SU-DHL-6 (cell line): ENCODE measurements at regions not wholly inside any gene's neighbourhood (a gene's known extent, or its start where the extent isn't known, plus 50 kb on each side); places are given as distances from the start of the nearest gene placed in this dataset.

Experiments used
- H2AFZ ChIP-seq: fragments of 200-600 bp; sonication (generic); 2 replicates; pipeline ENCODE4 v1.6.1; 2014; ENCODE audit warnings: low read depth, mild to moderate bottlenecking, moderate library complexity, mixed read lengths, antibody characterized with exemption, low read length; ENCODE audit not compliant: severe bottlenecking
- H3F3A ChIP-seq: fragments of 200-600 bp; shearing (Covaris generic); 2 replicates; pipeline ENCODE4 v1.6.0; 2016; ENCODE audit warnings: antibody characterized with exemption, mild to moderate bottlenecking; ENCODE audit not compliant: insufficient read depth
- H3K27ac ChIP-seq: fragments of 200-600 bp; sonication (generic); 2 replicates; pipeline ENCODE4 v1.5.1; 2016; ENCODE audit warnings: low read depth, mild to moderate bottlenecking, low read length, moderate library complexity, mixed read lengths
- H3K27me3 ChIP-seq: fragments of 200-600 bp; sonication (generic), shearing (Covaris generic); 2 replicates; pipeline ENCODE4 v1.6.0; 2014; ENCODE audit warnings: mild to moderate bottlenecking, low read length
- H3K36me3 ChIP-seq: fragments of 200-600 bp; sonication (generic); 2 replicates; pipeline ENCODE4 v1.6.1; 2014; ENCODE audit warnings: mild to moderate bottlenecking, low read length, mixed read lengths
- H3K4me2 ChIP-seq: fragments of 300-600, 200-600 bp; shearing (Covaris generic), sonication (generic); 2 replicates; pipeline ENCODE4 v1.6.0; 2014; ENCODE audit warnings: low read length, low read depth, mild to moderate bottlenecking; ENCODE audit not compliant: poor library complexity, severe bottlenecking
- H3K4me3 ChIP-seq: fragments of 200-600 bp; sonication (generic); 2 replicates; pipeline ENCODE4 v1.5.1; 2014; ENCODE audit warnings: antibody characterized with exemption, low read length, mild to moderate bottlenecking, mixed read lengths; ENCODE audit not compliant: insufficient read depth, poor library complexity, severe bottlenecking
- H3K79me2 ChIP-seq: fragments of 200-600 bp; sonication (generic); 2 replicates; pipeline ENCODE4 v1.6.1; 2014; ENCODE audit warnings: mild to moderate bottlenecking, low read length, moderate library complexity; ENCODE audit not compliant: insufficient read depth
- H3K9ac ChIP-seq: fragments of 200-600 bp; sonication (generic); 2 replicates; pipeline ENCODE4 v1.7.0; 2014; ENCODE audit warnings: mild to moderate bottlenecking, low read length
- H3K9me2 ChIP-seq: fragments of 200-600 bp; sonication (generic); replicated peaks from 2 replicates; pipeline ENCODE4 v1.6.1; 2014; ENCODE audit warnings: low read length; ENCODE audit not compliant: insufficient read depth
- H3K9me3 ChIP-seq: fragments of 200-600 bp; sonication (generic); 2 replicates; pipeline ENCODE4 v1.6.1; 2014; ENCODE audit warnings: low read length, mixed read lengths; ENCODE audit not compliant: insufficient read depth
- H4K20me1 ChIP-seq: fragments of 200-600 bp; sonication (generic); 2 replicates; pipeline ENCODE4 v1.6.1; 2014; ENCODE audit warnings: low read depth, mild to moderate bottlenecking, antibody characterized with exemption, low read length, moderate library complexity, mixed read lengths
- CTCF ChIP-seq: fragments of 200-600 bp; sonication (generic); IDR thresholded peaks from one replicate; pipeline ENCODE4 v1.5.1; 2017; ENCODE audit warnings: antibody characterized with exemption, mild to moderate bottlenecking, low read length, moderate library complexity; ENCODE audit not compliant: insufficient read depth, poor library complexity, severe bottlenecking
- EZH2phosphoT487 ChIP-seq: fragments of 200-600 bp; sonication (generic), shearing (Covaris generic); conservative IDR thresholded peaks from 2 replicates; pipeline ENCODE4 v1.6.1; 2018; ENCODE audit warnings: mild to moderate bottlenecking, antibody characterized with exemption, low read length, moderate library complexity, mixed read lengths

- Histone ChIP-seq H3F3A (no peaks in the 10 kb centered on the region), H3K9ac (no peak overlapping the region), H3K79me2 (no peaks in the 10 kb centered on the region), H3K27ac (no peak overlapping the region), H3K36me3 (no peaks in the 10 kb centered on the region), H2AFZ (no peak overlapping the region), H3K27me3 (no peaks in the 10 kb centered on the region), H3K9me3 (no peaks in the 10 kb centered on the region), H4K20me1 (no peaks in the 10 kb centered on the region), H3K9me2 (no peaks in the 10 kb centered on the region), H3K4me2 (no peak overlapping the region), H3K4me3 (no peak overlapping the region)
- TF ChIP-seq EZH2phosphoT487, result no peak
- no peak for TF ChIP-seq CTCF
Observed at GRCh38 chr14:34356264-34356654, 105.8 kb downstream of the SPTSSA start.

- H3K79me2 ChIP-seq, result no peaks in the 10 kb centered on the region
- no peak overlapping the region for H3K4me3 ChIP-seq
- no peak for TF ChIP-seq CTCF
- no peak for TF ChIP-seq EZH2phosphoT487
- no peaks in the 10 kb centered on the region for H3K9me3 ChIP-seq
- no peak overlapping the region for H3K9ac ChIP-seq
- H2AFZ ChIP-seq, result no peak overlapping the region
- H3F3A ChIP-seq, result no peaks in the 10 kb centered on the region
- H3K27me3 ChIP-seq, result no peaks in the 10 kb centered on the region
- no peaks in the 10 kb centered on the region for H4K20me1 ChIP-seq
- no peak overlapping the region for H3K4me2 ChIP-seq
- no peaks in the 10 kb centered on the region for H3K9me2 ChIP-seq
- H3K27ac ChIP-seq, result no peak overlapping the region
- no peaks in the 10 kb centered on the region for H3K36me3 ChIP-seq
Observed at GRCh38 chr14:34355584-34356263, 106.3 kb downstream of the SPTSSA start.

GRCh38 chr14:34354556-34354955, 107.5 kb downstream of the SPTSSA start:
- Histone ChIP-seq H4K20me1 (no peaks in the 10 kb centered on the region), H3K4me2 (no peak overlapping the region), H3K27me3 (no peaks in the 10 kb centered on the region), H3K4me3 (no peak overlapping the region), H3K27ac (no peak overlapping the region), H3F3A (no peaks in the 10 kb centered on the region), H3K9ac (no peak overlapping the region), H3K9me3 (no peaks in the 10 kb centered on the region), H2AFZ (no peak overlapping the region), H3K79me2 (no peaks in the 10 kb centered on the region), H3K36me3 (no peaks in the 10 kb centered on the region), H3K9me2 (no peaks in the 10 kb centered on the region)
- TF ChIP-seq CTCF, result no peak
- no peak for TF ChIP-seq EZH2phosphoT487
